M059J (cell line): ENCODE measurements at regions not wholly inside any gene's neighbourhood (a gene's known extent, or its start where the extent isn't known, plus 50 kb on each side); places are given as distances from the start of the nearest gene placed in this dataset.

Source experiments
- DNase-seq: peaks from one replicate; pipeline ENCODE4 v3.0.0-alpha.2; 2012; ENCODE audit warnings: low read depth

DNA sequence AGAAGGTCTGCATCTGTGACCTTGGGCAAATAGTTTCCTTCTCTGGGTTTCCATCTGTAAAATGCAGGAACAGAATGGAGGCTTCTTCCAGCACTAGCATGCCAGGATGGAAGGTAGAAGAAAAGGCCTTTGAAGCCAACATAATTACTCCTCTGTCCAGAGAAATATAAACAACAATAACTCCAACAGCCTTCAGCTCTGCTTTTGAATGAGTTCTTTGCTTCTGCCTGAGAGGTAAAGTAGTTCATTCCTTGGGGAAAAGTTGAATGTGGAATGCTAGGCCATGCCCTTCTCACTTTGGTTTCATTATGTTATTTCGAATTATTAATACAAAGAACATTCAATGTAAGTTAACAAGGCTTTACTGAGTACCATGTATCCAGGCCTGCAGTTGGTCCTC is 61.2 kb upstream of the BLID start:
- DNase-seq, result no peak

DNA sequence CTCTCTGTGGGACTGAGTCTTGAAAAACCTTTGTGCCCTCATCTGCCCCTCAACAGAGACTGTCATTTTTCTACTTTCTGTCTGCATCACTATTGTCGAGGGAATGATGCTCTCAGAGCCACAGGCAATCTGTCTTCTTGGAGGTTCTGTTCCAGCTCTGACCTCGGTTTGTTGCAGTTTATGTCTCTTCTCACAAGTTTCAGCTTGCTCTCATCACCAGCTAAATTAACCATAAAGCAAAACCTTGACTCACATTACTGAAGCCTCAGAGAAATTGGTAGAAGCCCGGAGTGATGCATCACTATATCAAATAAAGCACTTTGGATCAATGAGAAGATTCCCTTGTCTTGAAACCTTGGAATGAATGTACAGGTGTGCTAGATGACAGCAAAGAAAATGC is 60.6 kb upstream of the BLID start:
- DNase-seq, result no peak

DNA sequence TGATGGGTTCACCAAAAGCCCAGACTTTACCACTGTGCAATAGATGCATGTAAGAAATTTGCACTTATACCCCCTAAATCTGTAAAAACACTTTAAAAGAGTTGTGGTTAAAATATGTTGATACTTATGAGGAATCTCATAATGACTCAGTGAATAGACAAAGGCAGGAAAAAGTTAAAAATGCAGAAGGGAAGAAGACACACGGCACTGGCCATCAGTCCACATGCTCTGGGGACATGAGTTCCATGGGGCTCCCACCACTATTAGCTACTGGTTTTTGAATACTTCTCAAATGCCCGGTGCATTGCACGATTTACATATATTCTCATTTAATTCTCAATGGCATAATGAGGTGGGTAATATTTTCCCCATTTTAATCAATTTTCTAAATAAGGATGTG is 59.3 kb upstream of the BLID start:
- peak; percentile 56 for DNase-seq

GRCh38 chr11:122173587-122173986 is 57.6 kb upstream of the BLID start:
- DNase-seq, result peak; percentile 37

DNA sequence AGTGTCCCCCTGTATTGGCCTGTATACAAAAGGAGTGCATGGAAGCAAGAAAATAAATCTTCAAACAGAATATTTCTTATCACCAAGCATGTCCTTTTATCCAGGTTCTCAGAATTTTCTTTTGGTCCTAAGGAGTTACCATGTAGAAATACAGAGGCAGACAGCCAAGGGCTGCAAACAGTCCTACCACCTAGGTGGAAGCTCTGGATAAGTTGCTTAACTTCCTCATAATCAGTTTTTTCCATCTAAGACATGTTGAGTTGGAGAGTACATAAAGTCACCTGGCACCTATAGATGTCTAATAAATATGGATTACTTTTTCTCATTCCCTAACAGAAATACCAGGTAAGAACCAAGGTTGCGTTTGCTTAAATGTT is 57.0 kb upstream of the BLID start:
- no peak for DNase-seq

GRCh38 chr11:122172352-122173073 is 56.5 kb upstream of the BLID start:
- DNase-seq, result no peak

GRCh38 chr11:122170815-122171475 is 54.9 kb upstream of the BLID start:
- DNase-seq, result peak; percentile 95

DNA sequence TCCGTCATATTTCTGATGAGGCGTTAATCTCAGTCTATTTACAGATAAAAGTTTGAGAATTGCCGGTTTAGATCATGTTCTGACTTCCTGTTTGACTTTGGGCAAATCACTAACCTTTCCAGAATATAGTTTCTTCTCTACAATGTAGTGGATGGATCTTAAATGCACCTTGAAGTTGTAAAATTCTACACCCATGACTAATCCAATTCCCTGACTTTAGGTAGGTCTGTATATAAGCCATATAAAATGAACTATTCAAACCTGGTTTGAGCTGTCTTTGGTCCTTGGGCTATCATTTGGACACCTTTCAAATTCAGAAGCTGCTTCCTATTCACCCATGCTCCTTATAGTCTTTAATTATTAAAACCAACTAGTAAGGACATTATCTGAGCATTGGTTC is 52.2 kb upstream of the BLID start:
- peak; percentile 42 for DNase-seq

DNA sequence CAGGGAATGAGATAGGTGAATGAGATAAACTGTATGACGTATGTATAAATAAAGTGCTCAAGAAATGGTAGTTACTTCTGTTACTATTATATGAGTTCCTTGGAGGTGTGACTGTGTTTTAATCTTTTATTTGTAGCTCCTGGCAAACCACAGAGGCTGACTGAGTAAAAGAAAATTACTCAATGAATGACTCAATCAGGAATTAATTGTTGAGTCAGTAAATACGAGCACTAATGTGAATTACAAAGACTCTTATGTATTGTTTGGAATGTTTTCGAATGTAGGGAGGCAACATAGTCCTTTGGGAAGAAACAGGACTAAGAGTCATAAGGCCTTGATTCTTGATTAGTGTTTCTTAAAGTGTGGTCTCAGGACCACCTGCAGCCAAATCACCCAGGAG is 51.1 kb upstream of the BLID start:
- peak; percentile 93 for DNase-seq

DNA sequence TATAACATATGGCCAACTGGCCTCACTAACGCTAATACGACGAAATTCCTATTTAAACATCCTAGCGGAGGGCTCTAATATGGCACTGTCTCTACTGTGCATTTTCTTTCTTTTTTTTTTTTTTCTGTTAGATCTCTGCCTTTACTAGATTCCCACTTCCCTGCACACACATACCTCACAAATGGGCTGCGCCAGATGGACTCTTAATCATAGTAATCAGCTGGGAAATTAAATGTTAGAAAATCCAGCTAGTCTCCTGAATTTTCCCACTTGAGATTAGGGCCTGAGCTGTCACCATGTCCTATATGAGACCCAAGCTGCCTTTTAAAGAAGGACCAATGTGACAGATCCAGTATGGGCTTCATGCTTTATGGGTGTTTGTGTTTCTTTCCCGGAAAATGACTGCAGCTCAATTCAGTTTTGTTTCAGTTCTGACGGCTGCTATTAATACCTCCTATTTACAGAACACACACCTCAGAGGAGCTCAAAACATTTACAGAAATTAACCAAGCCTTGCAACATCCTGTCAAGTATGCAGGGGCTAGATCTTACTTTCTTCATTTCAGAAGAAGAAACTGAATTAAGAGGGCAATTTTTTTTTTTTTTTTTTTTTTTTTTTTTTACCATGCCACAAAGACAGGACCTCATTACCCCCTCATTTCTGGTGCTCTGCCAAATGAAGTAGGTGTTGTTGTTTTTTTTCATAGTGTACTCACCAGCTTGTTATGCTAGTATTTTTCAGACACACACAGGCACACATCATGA is 49.8 kb upstream of the BLID start:
- peak; percentile 52 for DNase-seq
